Pancreas (tissue), 10 donors: ENCODE measurements at regions not wholly inside any gene's neighbourhood (a gene's known extent, or its start where the extent isn't known, plus 50 kb on each side); places are given as distances from the start of the nearest gene placed in this dataset.
A peak's percentile ranks its signal among the peaks of the same experiment; 100 is the strongest.

Experiments
- ATAC-seq, 4 donors: fragments of 200-7000 bp; cut with Tn5 transposase; one replicate each; pipeline versions ENCODE4 v1.8.0 to v1.9.1; 2020; ENCODE audit warnings: mild to moderate bottlenecking in 4 of 4, moderate library complexity in 4 of 4
- DNase-seq, 6 donors: peaks; one replicate each; pipeline ENCODE4 v3.0.0-alpha.2; 2020
- FAIRE-seq: peaks from 2 replicates; lab custom pipeline; 2012; peaks lifted over from hg19 to GRCh38; lab: Jason Lieb, UNC
- H3K27ac ChIP-seq, 4 donors: fragments of 200-600 bp; sonication (generic); 1 replicate in 3 of 4; 2 replicates in 1 of 4; pipeline versions ENCODE4 v1.5.0 to v1.8.0; 2020
- H3K27me3 ChIP-seq, 4 donors: fragments of 200-600 bp; one replicate each; pipeline ENCODE4 v1.8.0; 2021
- H3K36me3 ChIP-seq, 3 donors: fragments of 200-600 bp; sonication (generic) in 1 of 3; one replicate each; pipeline versions ENCODE4 v1.5.0 to v1.8.0; 2020 to 2021
- H3K4me1 ChIP-seq, 3 donors: fragments of 200-600 bp; one replicate each; pipeline ENCODE4 v1.8.0; 2021
- H3K4me3 ChIP-seq, 4 donors: fragments of 200-600 bp; sonication (generic) in 2 of 4; one replicate each; pipeline versions ENCODE4 v1.5.0 to v1.8.0; 2020 to 2021
- H3K9me3 ChIP-seq, 4 donors: fragments of 200-600 bp; one replicate each; pipeline ENCODE4 v1.8.0; 2021
- WGBS, 2 donors: extraction: QIAGEN DNeasy Blood & Tissue Kit; methylation state at CpG; one replicate each; pipeline ENCODE4 v1.1.7; 2013; 5-methylcytosine and 5-hydroxymethylcytosine counted together
- intact Hi-C, 3 donors: fragments of 100-400 bp; cut with DNase I; formaldehyde crosslinking; loops; one replicate each; pipeline versions ENCODE4 v1.11.1 to v1.14.2; 2022
- TF ChIP-seq, protein P1 (sequence below), 4 donors: fragments of 200-600 bp; sonication (generic) in 3 of 4; IDR thresholded peaks; one replicate each; pipeline versions ENCODE4 v1.5.0 to v1.8.0; 2021; ENCODE audit warnings: antibody characterized with exemption in 4 of 4
- donor health status: healthy with polysubstance abuse.
- donor health status: DM: no; HTN: no; CAD: no; lungs with moderate emphysema.
- donor health status: DM: no; HTN: no; CAD: no.
- donor health status: control.
- donor health status: control.
- donor health status: Bipolar disorder and iron deficiency.
- donor health status: DM: yes; HTN: yes; CAD: no.
- donor health status: DM: no; HTN: no; CAD: no.
- donor health status: DM: no; HTN: no; CAD: no.
- donor health status: DM: yes; HTN: yes; CAD: no.

DNA sequence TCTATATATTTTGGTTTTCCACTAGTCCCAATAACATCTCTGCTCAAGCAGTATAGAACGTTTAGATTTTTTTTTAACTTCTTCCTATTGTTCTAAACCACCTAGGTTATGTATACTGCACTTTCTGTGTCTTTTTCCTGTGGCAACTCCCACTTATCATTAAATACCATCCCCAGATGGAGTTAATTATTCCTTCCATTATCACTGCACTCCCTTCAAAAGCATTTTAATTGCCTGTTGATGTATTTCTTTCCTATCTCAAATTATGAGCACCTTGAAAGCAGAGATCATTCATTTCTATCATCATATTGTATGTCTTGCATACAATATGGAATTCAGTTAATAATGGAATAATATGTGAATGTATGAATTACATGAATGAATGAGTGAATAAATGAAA, 148.0 kb downstream of the HGF start:
- Histone ChIP-seq H3K4me3 (no peak overlapping the region), H3K9me3 (no peaks in the 10 kb centered on the region), H3K4me1 (no peaks in the 10 kb centered on the region), H3K36me3 (no peaks in the 10 kb centered on the region), H3K27ac (no peak overlapping the region), H3K27me3 (no peaks in the 10 kb centered on the region)
- WGBS, 2 donors, result 32 to 41% methylated on average over 1 of the region's 1 CpG
- intact Hi-C loops, result no loop called here
- no peak for DNase-seq
- FAIRE-seq, result no peak
- ATAC-seq, result no peak
- TF ChIP-seq, protein P1, sequence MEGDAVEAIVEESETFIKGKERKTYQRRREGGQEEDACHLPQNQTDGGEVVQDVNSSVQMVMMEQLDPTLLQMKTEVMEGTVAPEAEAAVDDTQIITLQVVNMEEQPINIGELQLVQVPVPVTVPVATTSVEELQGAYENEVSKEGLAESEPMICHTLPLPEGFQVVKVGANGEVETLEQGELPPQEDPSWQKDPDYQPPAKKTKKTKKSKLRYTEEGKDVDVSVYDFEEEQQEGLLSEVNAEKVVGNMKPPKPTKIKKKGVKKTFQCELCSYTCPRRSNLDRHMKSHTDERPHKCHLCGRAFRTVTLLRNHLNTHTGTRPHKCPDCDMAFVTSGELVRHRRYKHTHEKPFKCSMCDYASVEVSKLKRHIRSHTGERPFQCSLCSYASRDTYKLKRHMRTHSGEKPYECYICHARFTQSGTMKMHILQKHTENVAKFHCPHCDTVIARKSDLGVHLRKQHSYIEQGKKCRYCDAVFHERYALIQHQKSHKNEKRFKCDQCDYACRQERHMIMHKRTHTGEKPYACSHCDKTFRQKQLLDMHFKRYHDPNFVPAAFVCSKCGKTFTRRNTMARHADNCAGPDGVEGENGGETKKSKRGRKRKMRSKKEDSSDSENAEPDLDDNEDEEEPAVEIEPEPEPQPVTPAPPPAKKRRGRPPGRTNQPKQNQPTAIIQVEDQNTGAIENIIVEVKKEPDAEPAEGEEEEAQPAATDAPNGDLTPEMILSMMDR (IDR thresholded peaks at IDR 0.05), result no peak

DNA sequence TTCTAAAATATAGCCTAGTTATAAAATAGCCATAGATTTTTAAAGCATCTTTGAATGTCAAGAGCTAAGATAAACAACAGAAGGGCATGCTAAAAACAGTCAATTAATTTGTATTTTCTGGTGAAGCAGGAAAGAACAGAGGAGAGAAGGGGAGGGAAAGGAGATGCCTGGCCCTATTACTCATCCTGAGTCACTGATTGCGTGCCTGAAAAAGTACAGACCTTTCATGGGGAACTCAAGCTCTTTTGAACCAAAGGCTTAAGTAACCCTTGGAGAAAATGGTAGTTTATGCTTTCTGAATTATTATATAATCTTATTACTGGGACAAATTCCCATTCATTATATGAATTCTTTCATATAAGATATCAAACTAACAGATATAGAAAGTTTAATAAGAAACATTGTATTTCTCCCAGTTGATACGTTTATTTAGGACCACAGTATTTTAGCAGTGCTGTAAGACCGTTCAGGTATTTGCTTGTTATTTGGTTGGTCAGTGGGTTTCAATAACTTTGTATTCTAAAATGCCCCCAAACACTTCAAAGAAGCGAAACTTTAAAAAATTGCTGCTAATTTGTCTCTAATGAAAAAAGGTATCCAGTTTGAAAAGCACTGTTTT, 151.3 kb downstream of the HGF start:
- TF ChIP-seq, protein P1 (IDR thresholded peaks at IDR 0.05), result no peak
- Histone ChIP-seq H3K4me3 (no peak overlapping the region), H3K36me3 (no peaks in the 10 kb centered on the region), H3K27me3 (no peaks in the 10 kb centered on the region), H3K9me3 (no peaks in the 10 kb centered on the region), H3K27ac (no peak overlapping the region), H3K4me1 (no peaks in the 10 kb centered on the region)
- WGBS, 2 donors, result 69 to 81% methylated on average over 4 of the region's 4 CpGs
- ATAC-seq, result peak in 1 of 4 donors; percentile 39
- intact Hi-C loops, result no loop called here
- no peak for DNase-seq
- FAIRE-seq, result no peak

DNA sequence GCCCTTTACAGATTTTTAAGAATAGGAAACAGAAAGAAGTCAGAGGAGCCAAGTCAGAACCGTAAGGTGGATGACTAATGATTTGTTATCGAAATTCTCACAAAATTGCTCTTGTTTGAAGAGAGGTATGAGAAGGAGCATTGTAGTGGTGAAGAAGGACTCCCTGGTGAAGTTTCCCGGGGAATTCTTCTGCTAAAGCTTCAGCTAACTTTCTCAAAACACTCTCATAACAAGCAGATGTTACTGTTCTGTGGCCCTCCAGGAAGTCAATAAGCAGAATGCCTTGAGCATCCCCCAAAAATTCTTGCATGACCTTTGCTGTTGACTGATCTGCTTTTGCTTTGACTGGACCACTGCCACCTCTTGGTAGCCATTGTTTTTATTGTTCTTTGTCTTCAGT, 152.9 kb downstream of the HGF start:
- intact Hi-C loops, result no loop called here
- Histone ChIP-seq H3K4me1 (no peaks in the 10 kb centered on the region), H3K9me3 (no peaks in the 10 kb centered on the region), H3K4me3 (no peak overlapping the region), H3K27me3 (no peaks in the 10 kb centered on the region), H3K36me3 (no peaks in the 10 kb centered on the region), H3K27ac (no peak overlapping the region)
- DNase-seq (no peak), ATAC-seq (no peak), FAIRE-seq (no peak)
- TF ChIP-seq, protein P1 (IDR thresholded peaks at IDR 0.05), result no peak
- 40 to 54% methylated on average over 3 of the region's 3 CpGs for WGBS, 2 donors

DNA sequence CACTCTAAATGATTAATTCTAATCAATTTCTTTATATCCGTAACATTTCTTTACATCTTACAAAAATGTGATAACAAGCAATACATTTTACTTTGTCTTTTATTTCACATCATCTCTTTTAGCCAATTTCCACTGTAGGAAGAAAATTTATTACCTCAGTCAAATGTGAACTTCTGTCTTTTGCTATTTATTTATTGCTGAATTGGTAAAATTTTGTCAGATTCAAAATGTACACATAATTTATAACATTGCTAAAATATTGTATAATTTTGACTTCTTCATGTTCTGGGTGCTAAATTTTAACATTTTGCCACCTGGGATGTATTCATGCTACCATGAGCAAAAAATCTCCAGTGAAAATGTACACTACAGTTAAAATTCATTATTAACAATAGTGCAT, 158.0 kb downstream of the HGF start:
- FAIRE-seq, result no peak
- Histone ChIP-seq H3K36me3 (no peaks in the 10 kb centered on the region), H3K4me3 (no peak overlapping the region), H3K4me1 (no peaks in the 10 kb centered on the region), H3K9me3 (no peaks in the 10 kb centered on the region), H3K27ac (no peak overlapping the region), H3K27me3 (no peaks in the 10 kb centered on the region)
- TF ChIP-seq, protein P1 (IDR thresholded peaks at IDR 0.05), result no peak
- WGBS, 2 donors, result 71 to 76% methylated on average over 1 of the region's 1 CpG
- intact Hi-C loops, result no loop called here
- no peak for DNase-seq
- no peak for ATAC-seq

- 84 to 87% methylated on average over 27 of the region's 27 CpGs for WGBS, 2 donors
- no peak for ATAC-seq
These were observed 158.8 kb downstream of the HGF start for GRCh38 chr7:81611040-81611439.

More at GRCh38 chr7:81611040-81611439, 158.8 kb downstream of the HGF start:
- Histone ChIP-seq H3K27ac (no peak overlapping the region), H3K4me3 (no peak overlapping the region), H3K9me3 (no peaks in the 10 kb centered on the region), H3K36me3 (no peaks in the 10 kb centered on the region), H3K27me3 (no peaks in the 10 kb centered on the region), H3K4me1 (no peaks in the 10 kb centered on the region)
- TF ChIP-seq, protein P1 (IDR thresholded peaks at IDR 0.05), result no peak
- FAIRE-seq (no peak), DNase-seq (peak in 2 of 6 donors; percentile 6 to 30)
- intact Hi-C loops, result no loop called here
